ENCODE measurements at regions not wholly inside any gene's neighbourhood (a gene's known extent, or its start where the extent isn't known, plus 50 kb on each side); places are given as distances from the start of the nearest gene placed in this dataset.

GRCh38 chr22:44423556-44424358 is 74.3 kb downstream of the RTL6 start:
- no peak for DNase-seq (ENCODE audit: low spot score)

GRCh38 chr22:44422746-44423380 is 75.2 kb downstream of the RTL6 start:
- DNase-seq (ENCODE audit: low spot score) = no peak

- DNase-seq (ENCODE audit: low spot score) = no peak
Observed at GRCh38 chr22:44419429-44419828, 78.6 kb downstream of the RTL6 start.

GRCh38 chr22:44413211-44413610 is 84.8 kb downstream of the RTL6 start:
- no peak for DNase-seq (ENCODE audit: low spot score)

GRCh38 chr22:44412136-44412731 is 85.8 kb downstream of the RTL6 start:
- no peak for DNase-seq (ENCODE audit: low spot score)

- DNase-seq (ENCODE audit: low spot score) = no peak
Observed at GRCh38 chr22:44411226-44412135, 86.6 kb downstream of the RTL6 start.

- no peak for DNase-seq (ENCODE audit: low spot score)
Observed at GRCh38 chr22:44410451-44410991, 87.5 kb downstream of the RTL6 start.

GRCh38 chr22:44409974-44410316 is 88.1 kb downstream of the RTL6 start:
- no peak for DNase-seq (ENCODE audit: low spot score)

- no peak for DNase-seq (ENCODE audit: low spot score)
Observed at GRCh38 chr22:44409211-44409973, 88.6 kb downstream of the RTL6 start.

- DNase-seq (ENCODE audit: low spot score) = no peak
Observed at GRCh38 chr22:44408829-44409192, 89.2 kb downstream of the RTL6 start.

- no peak for DNase-seq (ENCODE audit: low spot score)
Observed at GRCh38 chr22:44407987-44408828, 89.8 kb downstream of the RTL6 start.

- no peak for DNase-seq (ENCODE audit: low spot score)
Observed at GRCh38 chr22:44407171-44407986, 90.7 kb downstream of the RTL6 start.

GRCh38 chr22:44406341-44407170 is 91.5 kb downstream of the RTL6 start:
- no peak for DNase-seq (ENCODE audit: low spot score)

- no peak for DNase-seq (ENCODE audit: low spot score)
Observed at GRCh38 chr22:44405661-44406060, 92.4 kb downstream of the RTL6 start.

GRCh38 chr22:44404341-44405020 is 91.7 kb upstream of the SHISAL1 start:
- no peak for DNase-seq (ENCODE audit: low spot score)

GRCh38 chr22:44403602-44404329 is 91.0 kb upstream of the SHISAL1 start:
- no peak for DNase-seq (ENCODE audit: low spot score)

- no peak for DNase-seq (ENCODE audit: low spot score)
Observed at GRCh38 chr22:44403166-44403565, 90.4 kb upstream of the SHISAL1 start.
